Urinary bladder (tissue), 3 donors: ENCODE measurements at regions not wholly inside any gene's neighbourhood (a gene's known extent, or its start where the extent isn't known, plus 50 kb on each side); places are given as distances from the start of the nearest gene placed in this dataset.
"Not testable (repeated sequence)": the region's sequence is repeated elsewhere in the genome, so short reads cannot be mapped to it uniquely, and the experiment has no call there.

Source experiments
- DNase-seq: peaks from one replicate; pipeline ENCODE4 v3.0.0-alpha.2; 2015; ENCODE audit errors: extremely low spot score
- H3K27ac ChIP-seq: one replicate; pipeline ENCODE4 v1.5.1; 2013; ENCODE audit warnings: low read depth, mild to moderate bottlenecking, moderate library complexity
- H3K36me3 ChIP-seq: one replicate; pipeline ENCODE4 v1.6.1; 2013; ENCODE audit warnings: mild to moderate bottlenecking, moderate library complexity; ENCODE audit not compliant: insufficient read depth
- H3K4me1 ChIP-seq: one replicate; pipeline ENCODE4 v1.6.1; 2013; ENCODE audit warnings: mild to moderate bottlenecking, moderate library complexity; ENCODE audit not compliant: insufficient read depth
- H3K4me3 ChIP-seq: one replicate; pipeline ENCODE4 v1.5.1; 2013; ENCODE audit warnings: low read depth, low read length
- WGBS: extraction: QIAGEN DNeasy Blood & Tissue Kit; methylation state at CpG from one replicate; pipeline ENCODE4 v1.1.7; 2013; 5-methylcytosine and 5-hydroxymethylcytosine counted together
- donor health status: healthy with polysubstance abuse.
- donor health status: healthy.

- Histone ChIP-seq H3K36me3 (no peaks in the 10 kb centered on the region), H3K4me1 (no peaks in the 10 kb centered on the region), H3K27ac (no peak overlapping the region), H3K4me3 (no peak overlapping the region)
- no peak for DNase-seq
- 91% methylated on average over 21 of the region's 21 CpGs for WGBS
Observed at GRCh38 chr2:238772635-238773297, 75.1 kb upstream of the TWIST2 start.

DNA sequence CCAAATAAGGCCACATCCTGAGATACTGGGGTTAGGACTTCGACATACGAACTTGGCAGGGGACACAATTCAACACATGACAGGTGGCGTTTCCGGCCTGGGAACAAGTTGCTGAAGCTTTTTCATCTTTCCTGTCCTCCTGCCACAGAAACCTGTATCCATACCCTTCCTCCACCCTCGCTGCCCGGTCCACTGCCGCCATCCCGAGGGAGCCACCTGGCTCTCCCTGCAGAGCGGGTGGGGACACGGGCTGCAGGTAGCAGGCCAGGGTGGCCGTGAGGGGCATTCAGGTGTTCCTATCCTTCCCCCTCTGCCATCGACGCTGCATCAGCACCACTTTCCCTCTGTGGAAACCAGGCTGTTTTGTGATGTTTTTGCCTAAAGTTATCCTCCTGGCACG, 74.4 kb upstream of the TWIST2 start:
- no peaks in the 10 kb centered on the region for H3K36me3 ChIP-seq
- 93% methylated on average over 14 of the region's 14 CpGs for WGBS
- no peak overlapping the region for H3K27ac ChIP-seq
- H3K4me3 ChIP-seq, result no peak overlapping the region
- no peaks in the 10 kb centered on the region for H3K4me1 ChIP-seq
- no peak for DNase-seq

- no peak overlapping the region for H3K27ac ChIP-seq
- DNase-seq, result no peak
- 85% methylated on average over 7 of the region's 7 CpGs for WGBS
- H3K36me3 ChIP-seq, result no peaks in the 10 kb centered on the region
- H3K4me1 ChIP-seq, result no peaks in the 10 kb centered on the region
- H3K4me3 ChIP-seq, result no peak overlapping the region
Observed at GRCh38 chr2:238774071-238774470, 73.8 kb upstream of the TWIST2 start.

DNA sequence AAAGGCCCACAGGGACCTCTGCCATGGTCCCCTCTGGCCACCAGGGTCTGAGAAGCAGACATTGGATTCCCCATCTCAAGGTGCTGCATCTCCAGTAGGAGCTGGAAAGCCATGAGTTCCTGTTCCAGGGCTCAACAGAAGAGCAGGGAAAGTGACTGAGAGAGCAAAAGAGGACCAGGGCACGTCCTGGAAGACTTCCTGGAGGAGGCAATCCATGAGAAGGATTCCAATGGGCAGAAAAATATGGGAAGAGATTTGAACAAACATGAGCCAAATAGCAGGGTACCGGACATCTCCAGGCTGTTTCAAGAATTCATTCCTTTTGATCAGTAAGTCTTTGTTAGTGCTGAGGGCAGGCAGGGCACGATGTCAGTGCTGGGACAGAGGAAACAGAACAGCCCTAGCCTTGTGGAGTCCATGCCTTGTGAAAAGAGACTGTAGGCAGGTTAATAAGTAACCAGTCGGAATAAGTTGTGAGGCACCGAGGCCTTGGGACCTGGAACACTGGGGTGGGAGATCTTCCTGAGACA, 72.8 kb upstream of the TWIST2 start:
- no peak overlapping the region for H3K27ac ChIP-seq
- H3K4me1 ChIP-seq, result no peaks in the 10 kb centered on the region
- H3K4me3 ChIP-seq, result no peak overlapping the region
- 91% methylated on average over 5 of the region's 5 CpGs for WGBS
- DNase-seq, result no peak
- H3K36me3 ChIP-seq, result no peaks in the 10 kb centered on the region

- no peaks in the 10 kb centered on the region for H3K36me3 ChIP-seq
- H3K4me3 ChIP-seq, result no peak overlapping the region
- H3K27ac ChIP-seq, result no peak overlapping the region
- WGBS, result 89% methylated on average over 11 of the region's 11 CpGs
- H3K4me1 ChIP-seq, result no peaks in the 10 kb centered on the region
- no peak for DNase-seq
Observed at GRCh38 chr2:238775591-238775990, 72.3 kb upstream of the TWIST2 start.

- Histone ChIP-seq H3K4me1 (no peaks in the 10 kb centered on the region), H3K36me3 (no peaks in the 10 kb centered on the region), H3K27ac (no peak overlapping the region), H3K4me3 (no peak overlapping the region)
- DNase-seq, result no peak
- 74% methylated on average over 20 of the region's 20 CpGs for WGBS
Observed at GRCh38 chr2:238776003-238776760, 71.7 kb upstream of the TWIST2 start.

DNA sequence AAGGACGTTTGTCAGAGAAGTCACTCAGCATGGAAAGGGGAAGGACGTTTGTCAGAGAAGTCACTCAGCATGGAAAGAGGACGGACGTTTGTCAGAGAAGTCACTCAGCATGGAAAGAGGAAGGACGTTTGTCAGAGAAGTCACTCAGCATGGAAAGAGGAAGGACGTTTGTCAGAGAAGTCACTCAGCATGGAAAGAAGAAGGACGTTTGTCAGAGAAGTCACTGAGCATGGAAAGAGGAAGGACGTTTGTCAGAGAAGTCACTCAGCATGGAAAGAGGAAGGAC, 71.2 kb upstream of the TWIST2 start:
- DNase-seq, H3K27ac ChIP-seq, H3K4me3 ChIP-seq, H3K36me3 ChIP-seq, H3K4me1 ChIP-seq: not testable (repeated sequence)
- WGBS, result 49% methylated on average over 8 of the region's 8 CpGs

DNA sequence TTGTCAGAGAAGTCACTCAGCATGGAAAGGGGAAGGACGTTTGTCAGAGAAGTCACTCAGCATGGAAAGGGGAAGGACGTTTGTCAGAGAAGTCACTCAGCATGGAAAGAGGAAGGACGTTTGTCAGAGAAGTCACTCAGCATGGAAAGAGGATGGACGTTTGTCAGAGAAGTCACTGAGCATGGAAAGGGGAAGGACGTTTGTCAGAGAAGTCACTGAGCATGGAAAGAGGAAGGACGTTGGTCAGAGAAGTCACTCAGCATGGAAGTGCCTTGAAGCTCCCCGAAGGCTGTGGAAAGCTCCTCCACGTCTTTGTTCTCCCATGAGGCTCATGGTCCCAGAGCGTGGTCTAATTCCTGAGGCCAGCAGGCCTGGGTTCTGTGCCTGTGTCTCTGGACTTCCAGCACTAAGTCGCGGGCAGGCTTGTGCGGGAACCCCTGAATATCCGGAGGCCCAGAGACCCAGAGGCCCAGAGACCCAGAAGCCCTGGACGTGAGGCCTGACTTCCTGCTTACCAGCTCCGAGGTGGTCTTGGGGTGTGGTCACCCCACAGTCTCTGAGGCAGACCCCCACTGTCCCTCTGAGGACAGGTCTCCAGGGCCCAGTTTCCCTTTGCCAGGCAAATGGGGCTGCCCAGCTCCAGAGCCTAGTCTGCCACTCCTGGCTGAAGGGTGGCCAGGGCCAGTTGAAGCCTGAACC, 70.4 kb upstream of the TWIST2 start:
- Histone ChIP-seq H3K4me1 (no peaks in the 10 kb centered on the region), H3K36me3 (no peaks in the 10 kb centered on the region), H3K4me3 (no peak overlapping the region), H3K27ac (no peak overlapping the region)
- WGBS, result 74% methylated on average over 15 of the region's 15 CpGs
- DNase-seq, result no peak

DNA sequence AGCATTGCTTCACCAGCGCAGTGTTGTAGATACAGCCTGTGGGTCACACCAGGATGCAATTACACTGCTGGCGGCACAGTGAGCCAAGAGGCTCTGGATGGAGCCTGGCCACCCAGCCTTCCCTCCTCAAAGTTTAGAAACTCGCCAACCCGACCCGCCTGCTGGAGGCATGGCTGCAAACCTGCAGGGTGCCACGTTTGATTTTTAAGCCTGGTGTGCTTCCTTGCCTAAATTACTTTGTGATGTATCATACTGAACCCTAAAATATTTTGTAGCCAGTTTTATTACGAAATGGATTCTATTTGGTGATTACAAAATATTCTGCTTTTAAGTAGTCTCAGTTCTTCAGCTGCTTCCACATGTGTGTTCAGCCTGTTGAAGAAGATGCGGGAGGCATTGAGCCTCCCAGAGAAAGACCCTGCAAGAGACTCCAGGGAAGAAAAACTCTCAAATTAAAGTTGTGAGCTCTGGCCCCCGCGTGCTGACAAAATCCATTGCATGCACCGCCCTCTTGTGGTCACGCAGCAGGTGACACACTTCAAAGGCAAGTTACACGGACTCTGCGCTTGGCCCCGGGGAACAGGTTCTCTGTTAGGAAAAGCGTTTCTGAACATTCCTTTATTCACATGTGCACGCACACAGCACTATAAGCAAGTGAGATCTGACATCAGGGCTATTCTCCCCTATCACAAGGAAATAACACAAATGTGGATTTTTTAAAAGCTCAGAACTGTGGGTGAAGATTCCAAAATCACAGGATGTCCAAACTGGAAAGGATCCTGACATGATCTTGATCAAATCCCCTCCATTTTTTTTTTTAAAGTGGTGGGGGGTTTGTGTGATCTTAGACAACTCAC, 63.0 kb upstream of the TWIST2 start:
- H3K4me1 ChIP-seq, result no peaks in the 10 kb centered on the region
- no peak overlapping the region for H3K27ac ChIP-seq
- no peak for DNase-seq
- WGBS, result 22% methylated on average over 17 of the region's 17 CpGs
- no peak overlapping the region for H3K4me3 ChIP-seq
- H3K36me3 ChIP-seq, result no peaks in the 10 kb centered on the region

DNA sequence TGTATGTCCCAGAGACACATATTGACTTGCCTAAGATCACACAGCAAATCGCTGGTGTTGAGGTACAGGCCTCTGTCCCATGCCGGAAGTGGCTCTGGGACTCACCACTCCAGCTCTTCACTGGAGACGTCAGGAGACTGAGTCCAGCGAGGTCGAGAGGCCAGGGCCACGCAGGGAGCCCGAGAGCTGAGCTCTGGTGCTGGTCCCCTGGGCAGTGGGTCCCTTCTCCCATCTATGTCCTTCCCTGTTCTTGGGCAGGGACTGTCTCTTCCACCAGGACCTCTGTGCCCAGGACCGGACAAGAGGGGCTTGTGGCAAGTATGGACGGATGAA, 62.4 kb upstream of the TWIST2 start:
- DNase-seq, result no peak
- no peak overlapping the region for H3K27ac ChIP-seq
- H3K36me3 ChIP-seq, result no peaks in the 10 kb centered on the region
- WGBS, result 88% methylated on average over 9 of the region's 9 CpGs
- no peak overlapping the region for H3K4me3 ChIP-seq
- no peaks in the 10 kb centered on the region for H3K4me1 ChIP-seq

DNA sequence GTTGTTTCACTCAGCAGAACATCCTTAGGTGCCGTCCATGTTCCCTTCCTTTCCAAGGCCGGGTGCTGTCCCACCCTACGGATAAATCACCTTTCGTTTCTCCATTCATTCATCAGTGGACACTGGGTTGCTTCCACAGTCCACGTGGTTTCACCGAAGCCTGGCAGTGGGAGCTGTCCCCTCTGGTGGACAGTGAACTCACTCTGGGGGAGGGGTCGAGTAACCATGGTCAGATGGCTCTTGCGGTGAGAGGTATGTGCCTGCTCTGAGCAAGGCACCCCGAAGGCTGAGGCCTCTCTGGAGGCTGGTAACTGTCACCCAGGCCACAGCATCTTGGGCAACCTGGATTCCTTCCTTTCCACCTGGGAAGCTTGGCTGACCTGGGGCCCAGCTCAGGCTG, 61.5 kb upstream of the TWIST2 start:
- no peak overlapping the region for H3K27ac ChIP-seq
- H3K4me1 ChIP-seq, result no peaks in the 10 kb centered on the region
- DNase-seq, result no peak
- H3K4me3 ChIP-seq, result no peak overlapping the region
- 95% methylated on average over 9 of the region's 9 CpGs for WGBS
- no peaks in the 10 kb centered on the region for H3K36me3 ChIP-seq

GRCh38 chr2:238786792-238787490, 60.9 kb upstream of the TWIST2 start:
- whole genome bisulfite sequencing, result 94% methylated on average over 29 of the region's 29 CpGs
- DNase-seq, result no peak

GRCh38 chr2:238787501-238787900, 60.4 kb upstream of the TWIST2 start:
- H3K36me3 ChIP-seq, result no peaks in the 10 kb centered on the region
- H3K4me3 ChIP-seq, result no peak overlapping the region
- WGBS, result 88% methylated on average over 5 of the region's 5 CpGs
- no peak for DNase-seq
- no peaks in the 10 kb centered on the region for H3K4me1 ChIP-seq
- H3K27ac ChIP-seq, result no peak overlapping the region

More at GRCh38 chr2:238786792-238787490, 60.9 kb upstream of the TWIST2 start:
- no peak overlapping the region for H3K27ac ChIP-seq
- H3K4me1 ChIP-seq, result no peaks in the 10 kb centered on the region
- H3K36me3 ChIP-seq, result no peaks in the 10 kb centered on the region
- H3K4me3 ChIP-seq, result no peak overlapping the region
